IMR-90 (cell line): ENCODE measurements at regions not wholly inside any gene's neighbourhood (a gene's known extent, or its start where the extent isn't known, plus 50 kb on each side); places are given as distances from the start of the nearest gene placed in this dataset.

Experiments
- CTCF ChIP-seq: conservative IDR thresholded peaks from 2 replicates; pipeline ENCODE4 v1.5.1; 2012; ENCODE audit warnings: mild to moderate bottlenecking, low read depth, low read length, improper control_type of control experiment
- ELK1 ChIP-seq: fragments of 150-350 bp; IDR thresholded peaks from 2 replicates; pipeline ENCODE4 v1.6.1; 2016; ENCODE audit warnings: low read depth, mild to moderate bottlenecking, low read length, moderate library complexity, borderline replicate concordance
- FOS ChIP-seq: fragments of 150-350 bp; IDR thresholded peaks from 2 replicates; pipeline ENCODE4 v1.6.1; 2016; ENCODE audit warnings: low read depth, low read length
- POLR2A ChIP-seq: IDR thresholded peaks from 2 replicates; pipeline ENCODE4 v1.6.1; 2012; ENCODE audit warnings: mild to moderate bottlenecking, low read depth, low read length
- SMC3 ChIP-seq: fragments of 150-350 bp; IDR thresholded peaks from 2 replicates; pipeline ENCODE4 v1.6.1; 2016; ENCODE audit warnings: low read depth, mild to moderate bottlenecking, antibody characterized with exemption, low read length, moderate library complexity
- TF ChIP-seq, protein P1 (sequence below): fragments of 150-350 bp; IDR thresholded peaks from 2 replicates; pipeline ENCODE4 v1.6.1; 2017; ENCODE audit warnings: mild to moderate bottlenecking, antibody characterized with exemption, low read length, low read depth

DNA sequence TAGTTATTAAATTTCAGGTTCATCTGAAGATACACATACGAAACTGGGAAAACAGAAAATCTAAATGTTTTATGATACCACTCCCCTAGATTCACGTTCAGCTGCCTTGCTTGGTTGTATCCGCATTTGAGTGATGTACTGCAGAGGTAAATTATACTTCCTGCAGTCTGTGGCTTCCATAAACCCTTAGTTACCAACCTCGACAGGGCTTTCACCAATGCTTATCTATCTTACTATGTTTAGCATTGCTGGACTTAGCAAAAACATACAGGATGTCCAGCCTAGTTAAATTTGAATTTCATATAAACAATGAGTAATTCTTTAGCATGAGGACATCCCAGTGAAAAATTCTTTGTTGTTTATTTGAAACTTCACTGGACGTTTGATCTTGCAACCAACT lies 108.8 kb downstream of the TMA16 start:
- no peak for TF ChIP-seq ELK1
- no peak for TF ChIP-seq CTCF
- TF ChIP-seq FOS = no peak
- TF ChIP-seq POLR2A = no peak
- TF ChIP-seq, protein P1, sequence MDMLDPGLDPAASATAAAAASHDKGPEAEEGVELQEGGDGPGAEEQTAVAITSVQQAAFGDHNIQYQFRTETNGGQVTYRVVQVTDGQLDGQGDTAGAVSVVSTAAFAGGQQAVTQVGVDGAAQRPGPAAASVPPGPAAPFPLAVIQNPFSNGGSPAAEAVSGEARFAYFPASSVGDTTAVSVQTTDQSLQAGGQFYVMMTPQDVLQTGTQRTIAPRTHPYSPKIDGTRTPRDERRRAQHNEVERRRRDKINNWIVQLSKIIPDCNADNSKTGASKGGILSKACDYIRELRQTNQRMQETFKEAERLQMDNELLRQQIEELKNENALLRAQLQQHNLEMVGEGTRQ = no peak
- no peak for TF ChIP-seq SMC3
